Body of pancreas (tissue), 4 donors: ENCODE measurements at regions not wholly inside any gene's neighbourhood (a gene's known extent, or its start where the extent isn't known, plus 50 kb on each side); places are given as distances from the start of the nearest gene placed in this dataset.

Experiments used
- ATAC-seq: fragments of 150-250 bp; one replicate; pipeline ENCODE4 v1.9.1; 2016
- DNase-seq, 4 donors: peaks; one replicate each; pipeline ENCODE4 v3.0.0-alpha.2; 2019
- H3K27ac ChIP-seq, 4 donors: fragments of 200-600 bp; sonication (generic); 1 replicate in 3 of 4; 2 replicates in 1 of 4; pipeline versions ENCODE4 v1.5.1 to v1.6.1; 2016 to 2019; ENCODE audit warnings: mild to moderate bottlenecking in 1 of 4, mixed read lengths in 1 of 4, moderate library complexity in 1 of 4
- H3K27me3 ChIP-seq, 2 donors: fragments of 200-600 bp; sonication (generic); one replicate each; pipeline ENCODE4 v1.6.0; 2016; ENCODE audit warnings: mild to moderate bottlenecking in 1 of 2
- H3K36me3 ChIP-seq, 2 donors: fragments of 200-600 bp; sonication (generic); replicated peaks in 1 of 2; 2 replicates each; pipeline ENCODE4 v1.5.1; 2016; ENCODE audit warnings: low read depth in 2 of 2; ENCODE audit not compliant: insufficient read depth in 1 of 2
- H3K4me1 ChIP-seq: fragments of 200-600 bp; sonication (generic); one replicate; pipeline ENCODE4 v1.6.0; 2016
- H3K4me3 ChIP-seq, 2 donors: fragments of 200-600 bp; sonication (generic); 1 replicate in 1 of 2; 2 replicates in 1 of 2; pipeline ENCODE4 v1.5.1; 2016 to 2019
- H3K9me3 ChIP-seq, 3 donors: fragments of 200-600 bp; sonication (generic); 1 replicate in 2 of 3; 2 replicates in 1 of 3; pipeline ENCODE4 v1.5.1; 2016
- CTCF ChIP-seq, 7 experiments: fragments of 450-650 bp in 4 of 7; fragments of 200-600 bp in 3 of 7; sonication (generic) in 3 of 7; IDR thresholded peaks; one replicate each; pipeline ENCODE4 v1.5.1; 2016 to 2019; ENCODE audit warnings: antibody characterized with exemption in 7 of 7
- POLR2A ChIP-seq, 3 donors: fragments of 450-650 bp; IDR thresholded peaks; one replicate each; pipeline ENCODE4 v1.6.1; 2016; ENCODE audit warnings: antibody characterized with exemption in 3 of 3, mild to moderate bottlenecking in 2 of 3
- WGBS, 2 donors: methylation state at CpG; one replicate each; pipeline ENCODE4 v1.1.5; 2017; 5-methylcytosine and 5-hydroxymethylcytosine counted together
- intact Hi-C: fragments of 100-400 bp; cut with DNase I; formaldehyde crosslinking; loops from one replicate; pipeline ENCODE4 v1.15.1; 2023

- intact Hi-C loops, result no loop called here
- no peaks in the 10 kb centered on the region for H3K36me3 ChIP-seq
Measured at GRCh38 chr16:52906281-52906680, 146.4 kb downstream of the CHD9NB start.

GRCh38 chr16:52896478-52897164 lies 156.1 kb downstream of the CHD9NB start:
- no peak for ATAC-seq
- no peak for TF ChIP-seq CTCF (IDR thresholded peaks at IDR 0.05)
- TF ChIP-seq POLR2A (IDR thresholded peaks at IDR 0.05), result no peak
- intact Hi-C loops, result no loop called here

More at GRCh38 chr16:52906281-52906680, 146.4 kb downstream of the CHD9NB start:
- Histone ChIP-seq H3K4me3 (no peak overlapping the region), H3K9me3 (no peaks in the 10 kb centered on the region), H3K4me1 (no peaks in the 10 kb centered on the region), H3K27ac (no peak overlapping the region), H3K27me3 (no peaks in the 10 kb centered on the region)
- DNase-seq (no peak), ATAC-seq (no peak)
- 46 to 56% methylated on average over 3 of the region's 3 CpGs for WGBS, 2 donors
- TF ChIP-seq CTCF (IDR thresholded peaks at IDR 0.05) (no peak), POLR2A (IDR thresholded peaks at IDR 0.05) (no peak)

DNA sequence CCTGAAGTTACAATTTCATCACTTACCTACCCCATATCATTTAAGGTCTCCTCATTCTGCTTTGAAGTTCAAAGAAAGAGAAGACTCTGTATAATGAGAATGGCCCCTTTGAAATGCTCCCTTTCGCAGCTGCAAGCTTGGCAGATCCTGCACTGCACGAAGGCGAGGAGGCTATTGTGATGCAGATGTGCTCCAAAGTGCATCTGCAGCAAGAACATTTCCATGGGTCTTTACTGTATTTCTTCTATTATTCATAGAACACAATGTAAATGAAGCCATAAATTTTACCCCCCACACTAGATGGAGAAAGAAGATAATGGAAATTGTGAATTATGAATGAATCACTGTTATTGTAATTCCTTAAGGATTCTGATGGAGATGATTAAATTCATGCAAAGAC lies 178.7 kb downstream of the CHD9NB start:
- 86 to 92% methylated on average over 3 of the region's 3 CpGs for WGBS, 2 donors
- H3K27ac ChIP-seq, result no peak overlapping the region
- H3K4me3 ChIP-seq, result no peak overlapping the region
- intact Hi-C loops, result no loop called here
- TF ChIP-seq CTCF (IDR thresholded peaks at IDR 0.05), result no peak
- no peak for TF ChIP-seq POLR2A (IDR thresholded peaks at IDR 0.05)
- H3K36me3 ChIP-seq, result no peaks in the 10 kb centered on the region
- no peaks in the 10 kb centered on the region for H3K27me3 ChIP-seq
- no peaks in the 10 kb centered on the region for H3K4me1 ChIP-seq
- H3K9me3 ChIP-seq, result no peaks in the 10 kb centered on the region
- no peak for DNase-seq
- no peak for ATAC-seq

More at GRCh38 chr16:52896478-52897164, 156.1 kb downstream of the CHD9NB start:
- no peaks in the 10 kb centered on the region for H3K27me3 ChIP-seq
- WGBS, 2 donors, result 68 to 84% methylated on average over 5 of the region's 5 CpGs
- H3K36me3 ChIP-seq, result no peaks in the 10 kb centered on the region
- DNase-seq, result no peak
- H3K27ac ChIP-seq, result no peak overlapping the region
- no peaks in the 10 kb centered on the region for H3K4me1 ChIP-seq
- no peaks in the 10 kb centered on the region for H3K9me3 ChIP-seq
- no peak overlapping the region for H3K4me3 ChIP-seq

DNA sequence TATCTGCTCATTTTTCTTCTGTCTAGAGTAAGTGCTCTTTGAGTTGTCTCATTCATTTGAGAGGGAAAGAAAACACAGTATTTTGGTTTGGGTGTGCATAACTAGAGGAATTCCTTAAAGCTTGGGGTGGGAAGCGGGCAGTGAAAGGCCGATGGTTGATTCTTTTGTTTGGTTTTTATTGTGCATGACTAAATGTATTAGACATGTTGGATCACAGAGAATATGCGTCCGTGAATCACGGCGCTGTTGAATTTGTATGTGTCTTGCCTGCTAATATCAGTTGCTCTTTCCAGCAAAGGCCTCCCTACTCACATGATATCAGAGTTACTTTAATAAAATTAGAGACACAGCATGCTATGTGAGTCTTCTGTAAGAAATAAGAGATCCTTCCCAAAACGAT lies 180.0 kb downstream of the CHD9NB start:
- H3K4me1 ChIP-seq, result no peaks in the 10 kb centered on the region
- no peaks in the 10 kb centered on the region for H3K9me3 ChIP-seq
- no peak for ATAC-seq
- no peak overlapping the region for H3K27ac ChIP-seq
- no peak for DNase-seq
- WGBS, 2 donors, result 81 to 93% methylated on average over 7 of the region's 7 CpGs
- H3K27me3 ChIP-seq, result no peaks in the 10 kb centered on the region
- H3K36me3 ChIP-seq, result no peaks in the 10 kb centered on the region
- intact Hi-C loops, result no loop called here
- TF ChIP-seq POLR2A (IDR thresholded peaks at IDR 0.05), result no peak
- no peak for TF ChIP-seq CTCF (IDR thresholded peaks at IDR 0.05)
- H3K4me3 ChIP-seq, result no peak overlapping the region

DNA sequence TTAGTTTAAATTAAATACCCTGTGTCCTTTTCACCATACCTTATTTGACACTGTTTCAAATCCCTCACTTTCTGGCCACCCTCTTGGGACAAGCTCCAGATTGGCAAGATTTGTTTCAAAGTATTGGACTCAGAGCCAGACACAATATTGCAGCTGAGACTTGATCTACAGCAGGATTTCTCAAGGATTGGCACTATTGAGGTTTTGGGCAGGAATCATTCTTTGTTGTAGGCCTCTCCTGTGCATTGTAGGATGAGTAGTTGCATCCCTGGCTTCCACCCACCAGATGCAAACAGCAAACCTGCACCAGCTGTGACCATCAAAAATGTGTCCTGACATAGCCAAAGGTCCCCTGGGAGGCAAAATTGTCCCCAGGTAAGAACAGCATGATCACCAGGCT lies 181.2 kb downstream of the CHD9NB start:
- no peak for TF ChIP-seq CTCF (IDR thresholded peaks at IDR 0.05)
- no peak for TF ChIP-seq POLR2A (IDR thresholded peaks at IDR 0.05)
- H3K9me3 ChIP-seq, result no peaks in the 10 kb centered on the region
- no peaks in the 10 kb centered on the region for H3K4me1 ChIP-seq
- intact Hi-C loops, result no loop called here
- H3K27ac ChIP-seq, result no peak overlapping the region
- no peaks in the 10 kb centered on the region for H3K36me3 ChIP-seq
- H3K4me3 ChIP-seq, result no peak overlapping the region
- no peak for DNase-seq
- H3K27me3 ChIP-seq, result no peaks in the 10 kb centered on the region
- ATAC-seq, result no peak
